ENCODE measurements at regions not wholly inside any gene's neighbourhood (a gene's known extent, or its start where the extent isn't known, plus 50 kb on each side); places are given as distances from the start of the nearest gene placed in this dataset.

- TF ChIP-seq POLR2A (IDR thresholded peaks at IDR 0.05; ENCODE audit: low read depth, low read length) (no peak), POLR2AphosphoS5 (IDR thresholded peaks at IDR 0.05; ENCODE audit: low read depth, low read length) (no peak)
Measured at GRCh38 chr3:63207066-63207590, 71.0 kb upstream of the SYNPR start.
